ENCODE measurements at regions not wholly inside any gene's neighbourhood (a gene's known extent, or its start where the extent isn't known, plus 50 kb on each side); places are given as distances from the start of the nearest gene placed in this dataset.
"Not testable (repeated sequence)": the region's sequence is repeated elsewhere in the genome, so short reads cannot be mapped to it uniquely, and the experiment has no call there.

DNA sequence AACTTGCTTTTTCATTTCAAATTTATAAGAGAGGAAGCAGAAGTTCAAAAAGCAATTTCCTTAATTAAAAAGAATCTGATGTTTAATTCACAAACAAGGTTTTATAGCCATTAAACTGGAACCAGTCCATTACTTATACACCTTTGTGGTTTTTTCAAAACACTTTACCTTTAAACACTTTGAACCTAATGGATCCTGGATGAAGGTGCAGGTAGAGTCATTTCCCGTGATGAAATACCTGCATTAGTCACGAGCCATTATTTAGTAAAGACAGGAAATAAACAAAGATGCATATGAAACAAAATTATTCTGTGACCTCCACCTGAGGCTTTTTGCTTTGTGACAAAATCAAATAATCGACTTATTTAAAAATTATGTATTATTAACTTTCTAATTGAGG lies 341.7 kb upstream of the UBE2E2 start:
- no peaks in the 10 kb centered on the region for H3K9me3 ChIP-seq
- 28% methylated on average over 3 of the region's 3 CpGs for WGBS (ENCODE audit: missing lambda C conversion rate)
- ATAC-seq (no peak), DNase-seq (ENCODE audit: low read depth in 1 of 2, low spot score in 1 of 2) (no peak), FAIRE-seq (no peak)
- H3K27ac ChIP-seq, result no peak overlapping the region
- H3K4me3 ChIP-seq, result no peak overlapping the region
- ChIA-PET POLR2A (no interaction called here), CTCF (no interaction called here)
- no peaks in the 10 kb centered on the region for H3K4me1 ChIP-seq
- H3K4me2 ChIP-seq, result no peak overlapping the region
- TF ChIP-seq SMC3 (IDR thresholded peaks at IDR 0.05), result no peak
- no peak for TF ChIP-seq ZC3H11A (IDR thresholded peaks at IDR 0.05)
- TF ChIP-seq RARB (CRISPR knock-in tag; IDR thresholded peaks at IDR 0.05), result no peak
- TF ChIP-seq POLR2A (IDR thresholded peaks at IDR 0.05; ENCODE audit: low read length), result no peak
- no peak for TF ChIP-seq RFX5 (IDR thresholded peaks at IDR 0.05)
- no peak for TF ChIP-seq CTCF (IDR thresholded peaks at IDR 0.05)
- no peak for TF ChIP-seq TFCP2L1 (CRISPR knock-in tag; IDR thresholded peaks at IDR 0.05)
- no peak for TF ChIP-seq PBX3 (IDR thresholded peaks at IDR 0.05)
- TF ChIP-seq RAD21 (conservative IDR thresholded peaks at IDR 0.05 in 1 of 2, IDR thresholded peaks at IDR 0.05 in 1 of 2), result no peak
- no peak for TF ChIP-seq POLR2AphosphoS2 (conservative IDR thresholded peaks at IDR 0.05; ENCODE audit: low read length)
- no peak for TF ChIP-seq EHMT2 (IDR thresholded peaks at IDR 0.05; ENCODE audit: low read depth)
- TF ChIP-seq RNF2 (IDR thresholded peaks at IDR 0.05; ENCODE audit: borderline replicate concordance, low read depth), result no peak
- no peak for TF ChIP-seq CHD4 (IDR thresholded peaks at IDR 0.05; ENCODE audit: borderline replicate concordance)
- no peak for TF ChIP-seq ZNF302 (CRISPR knock-in tag; IDR thresholded peaks at IDR 0.05)
- TF ChIP-seq, protein P1, sequence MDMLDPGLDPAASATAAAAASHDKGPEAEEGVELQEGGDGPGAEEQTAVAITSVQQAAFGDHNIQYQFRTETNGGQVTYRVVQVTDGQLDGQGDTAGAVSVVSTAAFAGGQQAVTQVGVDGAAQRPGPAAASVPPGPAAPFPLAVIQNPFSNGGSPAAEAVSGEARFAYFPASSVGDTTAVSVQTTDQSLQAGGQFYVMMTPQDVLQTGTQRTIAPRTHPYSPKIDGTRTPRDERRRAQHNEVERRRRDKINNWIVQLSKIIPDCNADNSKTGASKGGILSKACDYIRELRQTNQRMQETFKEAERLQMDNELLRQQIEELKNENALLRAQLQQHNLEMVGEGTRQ (IDR thresholded peaks at IDR 0.05), result no peak
- TF ChIP-seq CBX8 (IDR thresholded peaks at IDR 0.05), result no peak

DNA sequence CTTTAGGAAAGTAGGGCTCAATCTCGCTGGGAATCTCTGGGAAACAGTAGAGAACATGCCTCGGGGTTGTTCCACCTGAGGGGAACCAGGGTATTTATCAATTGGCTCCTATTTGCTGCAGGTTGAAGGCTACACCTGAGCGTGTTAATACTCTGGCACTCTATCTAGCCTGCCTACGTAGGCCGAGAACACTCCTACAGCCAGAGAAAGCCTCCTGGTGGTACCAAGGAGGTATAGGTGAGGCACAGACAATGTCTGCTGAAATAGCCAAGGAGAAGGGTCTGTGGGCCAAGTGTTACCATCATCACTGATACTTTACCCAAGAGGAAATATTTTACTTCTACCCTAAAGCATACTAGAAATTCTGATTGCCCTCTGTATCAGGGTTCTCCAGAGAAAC lies 341.0 kb upstream of the UBE2E2 start:
- ChIA-PET CTCF (no interaction called here), POLR2A (no interaction called here)
- DNase-seq (ENCODE audit: low read depth in 1 of 2, low spot score in 1 of 2) (peak in 1 of 2 experiments; percentile 9), ATAC-seq (peak; percentile 54 to 68; a peak in 5 of 6 replicates), FAIRE-seq (no peak)
- no peak overlapping the region for H3K4me3 ChIP-seq
- no peaks in the 10 kb centered on the region for H3K9me3 ChIP-seq
- no peak overlapping the region for H3K4me2 ChIP-seq
- H3K27ac ChIP-seq, result no peak overlapping the region
- 47% methylated on average over 5 of the region's 5 CpGs for WGBS (ENCODE audit: missing lambda C conversion rate)
- no peaks in the 10 kb centered on the region for H3K4me1 ChIP-seq
- TF ChIP-seq FOXS1 (CRISPR knock-in tag; IDR thresholded peaks at IDR 0.05) (no peak), NPAS2 (CRISPR knock-in tag; IDR thresholded peaks at IDR 0.05; ENCODE audit: borderline replicate concordance) (no peak), MAFK (IDR thresholded peaks at IDR 0.05; ENCODE audit: partially characterized antibody) (no peak), JUN (IDR thresholded peaks at IDR 0.05) (no peak), ZSCAN20 (CRISPR knock-in tag; IDR thresholded peaks at IDR 0.05) (no peak), HOXB13 (CRISPR knock-in tag; IDR thresholded peaks at IDR 0.05; ENCODE audit: low read depth) (no peak), ESRRA (IDR thresholded peaks at IDR 0.05; ENCODE audit: borderline replicate concordance, low read length) (no peak), EHMT2 (IDR thresholded peaks at IDR 0.05; ENCODE audit: low read depth) (no peak), MAX (IDR thresholded peaks at IDR 0.05) (no peak), MAZ (IDR thresholded peaks at IDR 0.05; ENCODE audit: borderline replicate concordance, low read depth, low read length) (no peak), RNF2 (IDR thresholded peaks at IDR 0.05; ENCODE audit: borderline replicate concordance, low read depth) (no peak), NFE2L2 (conservative IDR thresholded peaks at IDR 0.05; ENCODE audit: low read length) (no peak), RARB (CRISPR knock-in tag; IDR thresholded peaks at IDR 0.05) (no peak), SREBF2 (IDR thresholded peaks at IDR 0.05) (no peak), HEYL (CRISPR knock-in tag; IDR thresholded peaks at IDR 0.05) (no peak), KDM1A (IDR thresholded peaks at IDR 0.05; ENCODE audit: low read depth) (no peak)

DNA sequence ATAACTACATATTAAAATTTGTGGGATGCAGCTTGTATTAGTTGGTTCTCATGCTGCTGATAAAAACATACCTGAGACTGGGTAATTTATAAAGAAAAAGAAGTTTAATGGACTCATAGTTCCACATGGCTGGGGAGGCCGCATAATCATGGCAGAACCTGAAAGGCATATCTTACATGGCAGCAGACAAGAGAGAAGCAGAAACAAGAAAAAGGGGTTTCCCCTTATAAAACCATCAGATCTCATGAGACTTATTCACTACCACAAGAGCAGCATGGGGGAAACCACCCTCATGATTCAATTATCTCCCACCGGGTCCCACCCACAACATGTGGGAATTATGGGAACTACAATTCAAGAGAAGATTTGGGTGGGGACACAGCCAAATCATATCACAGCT lies 320.3 kb upstream of the UBE2E2 start:
- 28% methylated on average over 2 of the region's 2 CpGs for WGBS (ENCODE audit: missing lambda C conversion rate)
- CTCF ChIA-PET, FAIRE-seq: not testable (repeated sequence)

More for the DNA sequence above, 320.3 kb upstream of the UBE2E2 start:
- POLR2A ChIA-PET; H3K27ac ChIP-seq; H3K4me1 ChIP-seq; H3K9me3 ChIP-seq; ATAC-seq; H3K4me3 ChIP-seq; H3K4me2 ChIP-seq; DNase-seq (ENCODE audit: low read depth in 1 of 2, low spot score in 1 of 2): not testable (repeated sequence)
